NAMALWA (cell line): ENCODE measurements at regions not wholly inside any gene's neighbourhood (a gene's known extent, or its start where the extent isn't known, plus 50 kb on each side); places are given as distances from the start of the nearest gene placed in this dataset.
"Not testable (repeated sequence)": the region's sequence is repeated elsewhere in the genome, so short reads cannot be mapped to it uniquely, and the experiment has no call there.

Experiments
- DNase-seq: peaks from one replicate; pipeline ENCODE4 v3.0.0-alpha.2; 2015; ENCODE audit warnings: low spot score

GRCh38 chr2:76169276-76170008, 458.7 kb upstream of the GCFC2 start:
- DNase-seq, result no peak

GRCh38 chr2:76163860-76164259, 453.1 kb upstream of the GCFC2 start:
- DNase-seq, result no peak

DNA sequence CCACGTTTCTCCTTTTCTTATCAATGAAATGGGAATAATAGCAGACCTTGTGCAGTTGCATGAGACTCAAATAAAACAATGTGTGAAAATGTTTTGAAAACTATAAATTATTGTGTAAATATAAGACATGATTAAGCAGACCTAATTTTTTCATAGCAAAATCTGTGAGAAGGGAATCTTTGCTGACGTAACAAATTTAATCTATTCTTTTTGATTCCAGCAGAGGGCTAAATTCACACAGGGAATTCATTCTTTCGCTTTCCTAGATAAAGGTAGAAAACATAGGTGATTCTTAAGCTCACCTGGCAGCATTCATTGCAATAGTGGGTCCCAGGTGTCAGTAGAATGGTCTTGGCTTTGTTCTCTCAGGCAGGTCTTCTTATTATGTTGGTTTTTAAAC, 450.0 kb upstream of the GCFC2 start:
- no peak for DNase-seq

DNA sequence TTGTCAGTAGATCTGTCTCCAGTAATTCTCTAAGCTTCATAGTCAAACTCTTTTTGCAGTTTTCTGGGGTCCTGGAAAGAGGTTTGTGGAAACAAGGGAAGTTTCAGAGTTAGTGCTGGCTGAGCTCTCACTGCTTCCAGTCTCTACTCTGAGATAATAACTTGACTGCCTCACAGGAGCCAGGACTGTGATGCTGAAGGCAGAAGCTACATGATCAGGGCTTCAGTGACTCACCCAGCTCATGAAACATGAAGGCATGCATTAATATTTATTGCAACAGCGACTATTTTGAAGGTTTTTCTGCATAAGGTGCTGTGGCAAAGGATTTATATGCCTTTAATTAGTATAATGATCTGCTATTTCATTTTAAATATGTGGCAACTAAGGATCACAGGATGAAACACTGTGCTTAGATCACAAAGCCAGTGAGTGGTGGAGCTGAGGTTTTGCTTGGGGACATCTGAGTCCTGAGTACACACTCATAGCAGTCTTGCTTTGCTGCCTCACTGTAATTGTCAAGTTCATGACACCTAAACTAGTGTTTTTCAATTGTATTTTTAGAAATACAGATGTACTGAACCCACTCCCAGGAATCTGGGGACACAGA, 448.4 kb upstream of the GCFC2 start:
- DNase-seq, result no peak

DNA sequence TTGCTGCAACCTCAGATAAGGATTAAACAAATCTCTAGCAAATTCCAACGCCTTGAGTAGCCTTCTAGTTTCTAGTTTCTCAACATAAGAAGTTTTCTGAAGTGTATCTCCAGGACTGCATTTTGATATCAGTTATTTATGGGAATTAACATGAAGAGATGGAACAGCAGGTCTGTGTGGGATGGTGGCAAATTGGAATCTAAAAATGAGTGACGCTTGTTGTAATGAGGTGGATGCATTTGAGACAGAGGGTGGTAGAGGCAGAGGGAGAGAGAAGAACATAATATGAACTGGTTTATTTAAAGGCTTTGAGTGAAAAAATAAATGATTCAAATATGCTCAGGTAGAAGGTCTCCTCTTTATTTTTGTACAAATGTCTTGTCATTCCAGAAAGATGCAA, 446.8 kb upstream of the GCFC2 start:
- no peak for DNase-seq

- DNase-seq, result no peak
Observed at GRCh38 chr2:76154981-76155380, 444.3 kb upstream of the GCFC2 start.

GRCh38 chr2:76149846-76150245, 439.1 kb upstream of the GCFC2 start:
- DNase-seq, result no peak

DNA sequence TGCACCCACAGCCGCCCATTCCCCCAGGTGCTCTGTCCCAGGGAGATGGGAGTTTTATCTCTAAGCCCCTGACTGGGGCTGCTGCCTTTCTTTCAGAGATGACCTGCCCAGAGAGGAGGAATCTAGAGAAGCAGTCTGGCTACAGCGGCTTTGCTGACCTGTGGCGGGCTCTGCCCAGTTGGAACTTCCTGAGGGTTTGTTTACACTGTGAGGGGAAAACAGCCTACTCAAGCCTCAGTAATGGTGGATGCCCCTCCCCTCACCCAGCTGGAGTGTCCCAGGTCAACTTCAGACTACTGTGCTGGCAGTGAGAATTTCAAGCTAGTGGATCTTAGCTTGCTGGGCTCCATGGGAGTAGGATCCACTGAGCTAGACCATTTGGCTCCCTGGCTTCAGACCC, 428.6 kb upstream of the GCFC2 start:
- not testable (repeated sequence) for DNase-seq

DNA sequence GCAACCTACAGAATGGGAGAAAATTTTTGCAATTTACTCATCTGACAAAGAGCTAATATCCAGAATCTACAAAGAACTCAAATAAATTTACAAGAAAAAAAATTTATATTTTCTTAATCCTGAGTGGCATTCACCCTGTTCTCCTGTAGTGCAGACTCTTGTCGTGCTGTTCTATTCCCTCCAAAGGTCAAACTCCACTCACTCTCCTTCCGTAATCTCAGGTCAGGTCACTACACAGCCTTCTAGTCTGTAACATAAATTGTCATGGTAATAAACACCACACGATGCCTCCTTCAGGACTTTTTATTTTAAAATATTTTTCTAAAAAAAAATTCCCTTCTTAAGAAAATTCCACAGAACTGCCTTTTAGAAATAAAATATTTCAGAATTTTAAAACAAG, 417.9 kb upstream of the GCFC2 start:
- DNase-seq, result no peak

DNA sequence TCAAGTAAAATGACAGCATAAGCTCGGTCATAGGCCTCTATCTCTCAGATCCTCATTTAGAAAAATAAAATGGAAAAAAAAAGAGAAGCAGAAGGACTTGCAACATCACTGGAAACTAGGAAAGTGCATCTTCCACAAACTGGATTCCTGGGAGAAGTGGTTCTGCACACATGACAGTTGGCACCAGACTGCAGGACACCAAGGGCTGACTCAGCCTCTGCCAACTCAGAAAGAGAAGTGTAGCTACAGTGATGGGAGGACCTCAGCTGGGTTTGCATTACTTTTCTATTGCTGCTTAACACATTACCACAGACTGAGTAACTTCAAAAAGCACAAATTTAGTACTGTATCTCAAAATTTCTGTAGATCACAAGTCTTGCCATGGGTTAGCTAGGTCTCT, 409.5 kb upstream of the GCFC2 start:
- no peak for DNase-seq

- no peak for DNase-seq
Observed at GRCh38 chr2:76089683-76090082, 379.0 kb upstream of the GCFC2 start.

- DNase-seq, result no peak
Observed at GRCh38 chr2:76083248-76083647, 372.5 kb upstream of the GCFC2 start.

- DNase-seq, result no peak
Observed at GRCh38 chr2:76082509-76082908, 371.8 kb upstream of the GCFC2 start.

DNA sequence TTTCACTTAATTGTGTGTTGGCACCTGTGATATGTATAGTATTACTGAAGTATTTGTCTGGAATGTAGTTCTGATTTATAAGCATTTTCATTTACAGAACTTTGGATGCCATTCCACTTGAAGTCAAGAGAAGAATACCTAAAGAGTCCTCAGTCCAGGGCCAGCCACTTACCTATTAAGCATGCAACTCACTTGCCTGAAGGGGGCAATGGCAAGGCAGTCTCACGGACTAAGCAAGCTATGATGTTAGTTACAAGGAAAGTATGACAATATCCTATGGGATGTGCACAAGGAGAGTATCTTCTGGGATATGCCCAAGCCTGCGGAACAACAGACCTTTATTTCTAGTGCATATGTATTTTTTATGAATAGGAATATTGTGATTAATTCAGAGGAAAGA, 369.4 kb upstream of the GCFC2 start:
- DNase-seq, result no peak

GRCh38 chr2:76075126-76075525, 364.4 kb upstream of the GCFC2 start:
- DNase-seq, result no peak

DNA sequence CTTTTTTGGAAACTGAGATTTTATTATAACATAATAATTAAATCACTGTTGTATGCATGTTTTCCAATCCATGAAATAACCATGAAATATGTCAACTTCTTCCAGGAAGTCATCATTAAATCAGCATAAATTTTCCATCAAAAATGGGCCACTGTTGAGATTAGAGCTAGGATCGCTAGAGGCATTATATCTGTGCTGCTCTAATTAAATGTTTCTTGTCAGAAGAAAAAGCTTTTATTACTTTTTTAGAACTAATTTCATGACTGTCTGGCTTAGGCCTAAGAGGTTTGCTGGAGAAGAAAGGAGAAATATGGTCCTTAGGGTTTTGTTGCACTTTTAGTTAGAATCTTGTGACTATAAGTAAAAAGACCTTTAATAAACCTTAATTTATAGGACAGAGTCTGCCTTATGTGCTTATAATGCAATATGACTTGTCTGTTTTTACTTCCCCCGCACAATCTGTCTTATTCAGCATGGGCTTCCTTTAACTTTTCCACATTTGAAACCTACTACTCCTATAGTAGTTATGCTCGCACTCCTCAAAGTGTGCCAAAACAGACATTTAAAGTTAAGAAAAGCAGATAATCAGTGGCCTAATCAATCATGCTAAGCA, 363.4 kb upstream of the GCFC2 start:
- no peak for DNase-seq

GRCh38 chr2:76050196-76050595, 339.5 kb upstream of the GCFC2 start:
- DNase-seq, result no peak

GRCh38 chr2:76044701-76045100, 334.0 kb upstream of the GCFC2 start:
- DNase-seq, result no peak

DNA sequence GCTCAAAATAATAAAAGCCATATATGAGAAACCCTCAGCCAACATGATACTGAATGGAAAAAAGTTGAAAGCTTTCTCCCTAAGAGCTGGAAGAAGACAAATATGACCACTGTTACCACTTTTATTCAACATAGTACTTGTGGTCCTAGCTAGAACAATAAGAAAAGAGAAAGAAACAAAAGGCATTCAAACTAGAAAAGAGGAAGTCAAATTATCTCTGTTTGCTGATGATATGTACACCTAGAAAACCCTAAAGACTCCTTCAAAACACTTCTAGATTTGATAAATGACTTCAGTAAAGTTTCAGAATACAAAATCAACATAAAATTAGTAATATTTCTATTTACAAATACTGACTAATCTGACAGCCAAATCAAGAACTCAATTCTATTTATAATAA, 328.8 kb upstream of the GCFC2 start:
- DNase-seq, result no peak

DNA sequence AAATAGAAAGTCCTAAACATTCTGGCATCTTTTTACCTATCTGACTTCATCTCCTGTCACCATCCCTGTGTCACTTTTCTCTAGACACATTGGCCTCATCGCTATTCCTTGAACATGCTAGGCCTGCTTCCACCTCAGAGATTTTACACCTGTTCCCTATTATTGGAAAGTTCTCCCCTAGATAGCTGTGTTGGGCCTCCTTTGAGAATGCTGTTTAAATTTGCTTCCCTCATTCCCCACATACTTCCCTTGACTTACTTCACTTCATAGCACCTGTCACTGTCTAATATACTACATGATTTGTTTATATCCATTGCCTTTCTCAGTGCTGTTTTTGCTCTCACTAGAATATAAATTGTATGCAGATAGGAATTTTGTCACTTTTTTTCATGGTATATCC, 317.0 kb upstream of the GCFC2 start:
- DNase-seq, result no peak

DNA sequence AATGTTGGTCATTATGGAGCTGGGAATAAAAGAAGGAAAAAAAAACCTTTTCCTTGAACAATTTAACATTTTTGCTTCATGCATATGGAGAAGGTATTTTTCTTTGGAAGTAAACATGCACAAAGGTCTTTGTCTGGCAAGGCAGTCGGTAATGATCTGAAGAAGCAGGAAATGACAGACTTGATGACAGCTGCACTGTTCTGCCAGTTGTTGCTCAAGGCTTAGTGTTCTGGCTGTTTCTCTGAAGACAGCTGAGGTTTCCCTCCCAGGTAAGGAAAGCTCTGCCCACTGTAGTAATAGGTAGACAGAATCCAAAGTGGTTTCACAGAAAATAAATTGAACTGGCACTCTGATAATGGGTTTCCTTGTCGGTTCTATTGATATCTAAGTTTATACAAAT, 308.4 kb upstream of the GCFC2 start:
- no peak for DNase-seq

- DNase-seq, result no peak
Observed at GRCh38 chr2:76009484-76009883, 298.8 kb upstream of the GCFC2 start.

- peak; percentile 14 for DNase-seq
Observed at GRCh38 chr2:76008001-76008702, 297.4 kb upstream of the GCFC2 start.
